GM23338 (cell line): ENCODE measurements at regions not wholly inside any gene's neighbourhood (a gene's known extent, or its start where the extent isn't known, plus 50 kb on each side); places are given as distances from the start of the nearest gene placed in this dataset.

Experiments
- EZH2 ChIP-seq: fragments of 200-600 bp; sonication (generic); IDR thresholded peaks from one replicate; pipeline ENCODE4 v1.8.0; 2017; ENCODE audit warnings: antibody characterized with exemption, mild to moderate bottlenecking, low read depth; ENCODE audit not compliant: unreplicated experiment
- TF ChIP-seq, protein P1 (sequence below), 2 experiments: fragments of 200-600 bp in 1 of 2; sonication (generic) in 1 of 2; conservative IDR thresholded peaks; 2 replicates each; pipeline versions ENCODE4 v1.5.1 to v1.6.1; 2016 to 2017; ENCODE audit warnings: antibody characterized with exemption in 2 of 2, low read depth in 2 of 2, mild to moderate bottlenecking in 2 of 2, moderate library complexity in 1 of 2

- TF ChIP-seq, protein P1, sequence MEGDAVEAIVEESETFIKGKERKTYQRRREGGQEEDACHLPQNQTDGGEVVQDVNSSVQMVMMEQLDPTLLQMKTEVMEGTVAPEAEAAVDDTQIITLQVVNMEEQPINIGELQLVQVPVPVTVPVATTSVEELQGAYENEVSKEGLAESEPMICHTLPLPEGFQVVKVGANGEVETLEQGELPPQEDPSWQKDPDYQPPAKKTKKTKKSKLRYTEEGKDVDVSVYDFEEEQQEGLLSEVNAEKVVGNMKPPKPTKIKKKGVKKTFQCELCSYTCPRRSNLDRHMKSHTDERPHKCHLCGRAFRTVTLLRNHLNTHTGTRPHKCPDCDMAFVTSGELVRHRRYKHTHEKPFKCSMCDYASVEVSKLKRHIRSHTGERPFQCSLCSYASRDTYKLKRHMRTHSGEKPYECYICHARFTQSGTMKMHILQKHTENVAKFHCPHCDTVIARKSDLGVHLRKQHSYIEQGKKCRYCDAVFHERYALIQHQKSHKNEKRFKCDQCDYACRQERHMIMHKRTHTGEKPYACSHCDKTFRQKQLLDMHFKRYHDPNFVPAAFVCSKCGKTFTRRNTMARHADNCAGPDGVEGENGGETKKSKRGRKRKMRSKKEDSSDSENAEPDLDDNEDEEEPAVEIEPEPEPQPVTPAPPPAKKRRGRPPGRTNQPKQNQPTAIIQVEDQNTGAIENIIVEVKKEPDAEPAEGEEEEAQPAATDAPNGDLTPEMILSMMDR (conservative IDR thresholded peaks at IDR 0.05; ENCODE audit: low read depth in 2 of 2), result no peak
- no peak for TF ChIP-seq EZH2
Measured at GRCh38 chr1:219495737-219496408, 117.0 kb downstream of the ZC3H11B start.
